RWPE1 (cell line): ENCODE measurements at regions not wholly inside any gene's neighbourhood (a gene's known extent, or its start where the extent isn't known, plus 50 kb on each side); places are given as distances from the start of the nearest gene placed in this dataset.
"Not testable (repeated sequence)": the region's sequence is repeated elsewhere in the genome, so short reads cannot be mapped to it uniquely, and the experiment has no call there.

Source experiments
- CTCF ChIA-PET: fragments of 350-600 bp; sonication (Branson Sonifier 250); formaldehyde crosslinking; extraction: SDS; loops from one replicate; lab custom pipeline; 2021; lab: Yijun Ruan, JAX
- POLR2A ChIA-PET: fragments of 400-600 bp; formaldehyde crosslinking; extraction: SDS; loops from one replicate; lab custom pipeline; 2020; ENCODE audit warnings: antibody characterized with exemption; ENCODE audit not compliant: low non-redundant PET; lab: Yijun Ruan, JAX
- DNase-seq: peaks from one replicate; pipeline ENCODE4 v3.0.0; 2012; ENCODE audit warnings: low spot score
- H3K27ac ChIP-seq: fragments of 450-650 bp; 2 replicates; pipeline ENCODE4 v1.5.1; 2017
- CTCF ChIP-seq: fragments of 450-650 bp; conservative IDR thresholded peaks from 2 replicates; pipeline ENCODE4 v1.5.1; 2017; ENCODE audit warnings: low read depth, mild to moderate bottlenecking

- TF ChIP-seq CTCF, result no peak
- no peak overlapping the region for H3K27ac ChIP-seq
- ChIA-PET CTCF (no interaction called here), POLR2A (no interaction called here)
- DNase-seq, result no peak
Observed at GRCh38 chrX:2640436-2641150, 50.5 kb upstream of the CD99 start.

GRCh38 chrX:2638279-2638678, 52.8 kb upstream of the CD99 start:
- no peak for TF ChIP-seq CTCF
- no peak overlapping the region for H3K27ac ChIP-seq
- ChIA-PET POLR2A (no interaction called here), CTCF (no interaction called here)
- DNase-seq, result no peak

- CTCF ChIA-PET, result no interaction called here
- no peak overlapping the region for H3K27ac ChIP-seq
- DNase-seq, result no peak
Observed at GRCh38 chrX:2635342-2635741, 55.8 kb upstream of the CD99 start.

GRCh38 chrX:2632533-2633504, 58.3 kb upstream of the CD99 start:
- CTCF ChIA-PET, result no interaction called here
- POLR2A ChIA-PET, result no interaction called here
- no peak for DNase-seq
- no peak for TF ChIP-seq CTCF
- no peak overlapping the region for H3K27ac ChIP-seq

More at GRCh38 chrX:2635342-2635741, 55.8 kb upstream of the CD99 start:
- no peak for TF ChIP-seq CTCF
- POLR2A ChIA-PET, result no interaction called here

GRCh38 chrX:2631743-2632532, 59.2 kb upstream of the CD99 start:
- DNase-seq, result no peak
- TF ChIP-seq CTCF, result no peak
- POLR2A ChIA-PET, result no interaction called here
- no peak overlapping the region for H3K27ac ChIP-seq
- CTCF ChIA-PET, result no interaction called here

- DNase-seq, POLR2A ChIA-PET, CTCF ChIA-PET, H3K27ac ChIP-seq: not testable (repeated sequence)
Observed at GRCh38 chrX:2630935-2631742, 60.0 kb upstream of the CD99 start.

- DNase-seq, CTCF ChIA-PET, H3K27ac ChIP-seq, POLR2A ChIA-PET: not testable (repeated sequence)
Observed at GRCh38 chrX:2630008-2630934, 60.8 kb upstream of the CD99 start.
